ENCODE measurements at regions not wholly inside any gene's neighbourhood (a gene's known extent, or its start where the extent isn't known, plus 50 kb on each side); places are given as distances from the start of the nearest gene placed in this dataset.

GRCh38 chr20:6683021-6683977, 84.2 kb upstream of the BMP2 start:
- TF ChIP-seq CTCF (IDR thresholded peaks at IDR 0.05; ENCODE audit: low read depth, low read length, poor library complexity, severe bottlenecking) (no peak), EZH2phosphoT487 (IDR thresholded peaks at IDR 0.05; ENCODE audit: borderline replicate concordance, low read length) (no peak)
